ENCODE measurements at regions not wholly inside any gene's neighbourhood (a gene's known extent, or its start where the extent isn't known, plus 50 kb on each side); places are given as distances from the start of the nearest gene placed in this dataset.

- DNase-seq (ENCODE audit: low read depth) = no peak
Observed at GRCh38 chr1:221104596-221104995, 225.4 kb downstream of the HLX start.

DNA sequence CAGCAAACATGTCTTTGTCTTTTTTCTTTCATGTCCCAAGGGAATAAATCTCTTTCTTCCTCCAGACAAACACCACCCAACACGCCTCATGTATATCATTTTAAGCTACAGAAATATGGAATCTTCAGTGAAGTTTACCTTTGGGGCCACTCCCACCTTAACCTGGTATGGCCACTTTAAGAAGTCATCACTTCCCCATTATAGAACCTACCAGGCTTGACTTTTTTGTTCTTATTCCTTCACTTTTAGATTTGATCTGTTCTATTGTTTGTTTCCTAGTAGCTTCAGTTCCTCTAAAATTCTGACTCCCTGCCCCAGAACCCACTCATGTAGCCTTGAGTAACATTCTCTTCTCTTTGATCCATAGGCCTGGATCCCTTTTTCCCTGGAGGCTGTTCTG lies 226.3 kb downstream of the HLX start:
- no peak for DNase-seq (ENCODE audit: low read depth)

GRCh38 chr1:221106616-221107015 lies 227.4 kb downstream of the HLX start:
- DNase-seq (ENCODE audit: low read depth) = no peak

DNA sequence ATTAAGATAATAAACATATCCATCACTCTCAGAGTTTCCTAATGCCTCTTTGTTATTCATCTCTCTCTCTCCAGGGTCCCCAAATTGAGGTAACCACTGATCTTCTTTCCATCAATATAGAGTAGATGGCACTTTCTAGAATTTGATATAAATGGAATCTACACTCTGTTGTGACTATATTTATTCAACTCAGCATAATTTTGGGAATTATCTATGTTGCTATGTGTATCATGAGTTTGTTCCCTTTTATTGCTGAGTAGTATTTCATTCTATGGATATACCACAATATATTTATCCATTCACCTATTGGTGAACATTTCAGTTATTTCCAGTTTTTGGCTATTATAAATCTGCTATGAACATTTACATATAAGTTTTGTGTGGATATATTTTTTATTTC lies 230.7 kb downstream of the HLX start:
- no peak for DNase-seq (ENCODE audit: low read depth)

GRCh38 chr1:221117133-221117532 lies 237.9 kb downstream of the HLX start:
- DNase-seq (ENCODE audit: low read depth) = no peak

- peak; percentile 69 for DNase-seq (ENCODE audit: low read depth)
Observed at GRCh38 chr1:221117548-221117951, 238.3 kb downstream of the HLX start.

DNA sequence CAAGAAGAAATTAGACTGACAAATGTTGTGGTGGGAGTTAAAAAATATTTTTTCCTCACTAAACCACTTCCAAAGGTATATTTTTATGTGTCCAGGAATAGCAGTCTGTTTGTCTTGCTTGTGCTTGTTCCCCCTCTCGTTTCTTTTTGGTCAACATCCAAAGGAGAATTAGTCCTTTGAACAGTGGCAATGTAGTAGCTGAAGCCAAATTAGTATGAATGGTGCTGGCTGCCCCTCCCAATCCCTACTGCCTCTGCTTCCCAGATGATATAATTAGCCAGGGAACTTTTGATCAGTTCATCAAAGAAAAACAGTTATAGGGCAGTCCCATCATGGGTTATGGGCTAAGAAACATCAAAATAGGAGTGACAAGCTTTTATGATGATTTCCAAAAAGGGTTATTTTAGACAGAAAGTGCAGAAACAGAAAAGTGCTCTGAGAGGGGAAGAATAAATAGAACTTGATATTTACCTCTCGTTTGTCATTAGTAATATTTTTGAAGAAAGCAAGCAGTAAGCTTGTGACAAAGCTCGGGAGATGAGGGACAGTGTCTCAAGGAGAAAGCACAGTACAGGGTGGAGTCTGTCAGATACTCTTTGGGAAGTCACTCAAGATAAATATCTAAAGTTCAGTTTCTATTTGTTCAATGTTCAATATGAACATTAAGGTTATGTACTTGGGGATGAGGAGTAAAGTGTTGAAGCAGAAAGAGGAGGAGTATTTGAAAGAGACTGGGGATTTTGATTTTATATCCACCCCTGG lies 239.1 kb downstream of the HLX start:
- DNase-seq (ENCODE audit: low read depth) = no peak

GRCh38 chr1:221118938-221119320 lies 239.7 kb downstream of the HLX start:
- DNase-seq (ENCODE audit: low read depth) = no peak

- no peak for DNase-seq (ENCODE audit: low read depth)
Observed at GRCh38 chr1:221122501-221122900, 243.3 kb downstream of the HLX start.

DNA sequence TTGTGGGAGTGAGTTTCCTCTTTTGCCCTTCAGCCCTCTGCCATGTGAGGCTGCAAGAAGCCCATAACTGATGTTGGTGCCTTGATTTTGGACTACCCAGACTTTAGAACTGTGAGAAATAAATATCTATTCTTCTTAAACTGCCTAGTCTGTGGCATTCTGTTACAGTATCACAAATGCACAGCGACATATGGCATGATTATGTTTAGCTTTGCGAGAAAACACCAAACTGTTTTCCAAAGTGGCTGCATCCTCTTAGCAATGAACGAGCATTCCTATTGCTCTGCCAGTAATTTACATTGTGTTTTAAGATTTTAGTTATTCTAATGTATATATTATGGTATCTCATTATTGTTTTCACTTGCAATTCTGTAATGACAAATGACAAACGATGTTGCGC lies 246.7 kb downstream of the HLX start:
- DNase-seq (ENCODE audit: low read depth) = no peak

DNA sequence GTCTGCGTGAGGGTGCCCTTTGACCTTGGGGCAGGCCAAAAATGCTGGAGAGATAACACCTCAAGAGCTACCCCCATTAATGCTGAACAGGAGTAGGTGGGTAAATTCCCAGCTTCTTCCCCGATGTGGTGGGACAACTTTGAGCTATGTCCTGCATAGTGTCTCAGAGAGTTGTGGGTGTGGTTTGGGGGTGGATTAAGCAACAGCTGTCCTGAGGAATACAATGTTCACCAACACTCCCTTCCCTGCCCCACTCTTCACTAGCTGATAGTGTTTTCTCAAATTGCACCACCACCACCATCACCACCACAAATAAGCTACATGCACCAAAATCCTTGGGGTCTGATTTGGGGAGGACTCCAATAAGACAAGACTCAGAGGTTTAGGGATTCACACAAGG lies 258.4 kb downstream of the HLX start:
- peak; percentile 61 for DNase-seq (ENCODE audit: low read depth)

GRCh38 chr1:221138516-221138915 lies 259.3 kb downstream of the HLX start:
- DNase-seq (ENCODE audit: low read depth) = no peak

DNA sequence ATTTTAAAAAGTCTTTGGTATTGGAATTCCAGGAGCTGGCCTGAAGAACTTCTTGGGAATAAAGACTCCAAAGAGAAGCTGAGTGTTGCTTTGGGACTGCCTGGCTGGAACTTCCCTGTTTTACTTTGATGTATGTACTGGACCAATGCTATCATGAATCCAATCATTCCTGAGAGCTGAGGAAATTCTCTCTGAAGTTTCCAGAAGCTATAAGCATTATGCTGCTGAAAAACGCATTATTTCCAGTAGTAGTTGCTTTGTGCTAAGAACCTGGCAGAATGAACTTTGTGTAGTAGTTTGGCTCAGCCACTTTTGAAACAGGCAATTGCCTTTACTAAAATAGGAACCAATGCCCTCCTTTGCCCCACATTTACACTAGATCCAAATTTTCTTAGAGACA lies 260.7 kb downstream of the HLX start:
- no peak for DNase-seq (ENCODE audit: low read depth)

- DNase-seq (ENCODE audit: low read depth) = no peak
Observed at GRCh38 chr1:221141096-221141495, 261.9 kb downstream of the HLX start.

GRCh38 chr1:221141606-221142285 lies 262.5 kb downstream of the HLX start:
- DNase-seq (ENCODE audit: low read depth) = no peak

- DNase-seq (ENCODE audit: low read depth) = no peak
Observed at GRCh38 chr1:221148660-221149059, 269.4 kb downstream of the HLX start.

DNA sequence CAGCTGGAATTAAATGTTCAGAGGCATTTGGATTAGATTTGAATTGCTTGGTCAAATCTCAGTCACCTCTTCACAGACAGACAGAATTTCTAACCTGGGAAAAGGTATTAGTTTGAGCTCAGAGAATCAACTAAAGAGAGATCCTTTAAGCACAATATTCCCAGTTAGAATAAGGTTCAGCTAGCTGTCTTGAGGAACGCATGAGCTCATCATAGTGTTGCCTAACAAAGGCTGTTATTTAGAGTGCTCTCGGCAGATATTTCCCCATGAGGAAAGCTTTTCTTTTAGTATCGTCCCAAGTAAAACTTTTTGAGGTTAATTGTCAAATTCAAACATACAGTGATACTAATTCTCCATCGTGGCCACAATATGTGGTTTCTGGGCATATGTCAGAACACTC lies 269.9 kb downstream of the HLX start:
- DNase-seq (ENCODE audit: low read depth) = peak; percentile 85

DNA sequence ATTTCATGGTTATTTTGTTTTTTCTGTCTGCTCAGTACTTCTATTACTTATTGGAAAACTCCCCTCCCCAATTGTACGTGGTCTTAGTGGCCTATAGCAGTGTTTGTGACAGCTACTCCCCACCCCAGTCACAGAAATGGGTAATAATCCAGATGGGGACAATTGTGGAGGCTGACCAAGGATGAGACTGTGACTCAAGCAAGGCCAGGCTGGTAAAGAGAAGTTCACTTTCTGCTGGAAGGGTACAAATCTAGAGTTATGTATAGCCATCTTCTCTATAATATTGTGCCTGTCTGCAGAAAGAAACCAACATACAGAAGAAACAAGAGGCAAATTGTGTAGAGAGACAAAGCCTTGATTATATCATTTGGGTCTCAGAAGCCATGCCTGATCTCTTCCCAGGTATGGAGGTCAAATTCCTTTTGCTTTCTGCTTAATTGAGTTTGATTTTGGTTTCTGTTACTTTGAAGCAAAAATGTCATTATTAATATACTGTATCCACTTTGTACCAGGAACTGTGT lies 270.4 kb downstream of the HLX start:
- no peak for DNase-seq (ENCODE audit: low read depth)

GRCh38 chr1:221150996-221151395 lies 271.8 kb downstream of the HLX start:
- peak; percentile 38 for DNase-seq (ENCODE audit: low read depth)

- no peak for DNase-seq (ENCODE audit: low read depth)
Observed at GRCh38 chr1:221154932-221155331, 275.7 kb downstream of the HLX start.

GRCh38 chr1:221157026-221157761 lies 278.0 kb downstream of the HLX start:
- no peak for DNase-seq (ENCODE audit: low read depth)

DNA sequence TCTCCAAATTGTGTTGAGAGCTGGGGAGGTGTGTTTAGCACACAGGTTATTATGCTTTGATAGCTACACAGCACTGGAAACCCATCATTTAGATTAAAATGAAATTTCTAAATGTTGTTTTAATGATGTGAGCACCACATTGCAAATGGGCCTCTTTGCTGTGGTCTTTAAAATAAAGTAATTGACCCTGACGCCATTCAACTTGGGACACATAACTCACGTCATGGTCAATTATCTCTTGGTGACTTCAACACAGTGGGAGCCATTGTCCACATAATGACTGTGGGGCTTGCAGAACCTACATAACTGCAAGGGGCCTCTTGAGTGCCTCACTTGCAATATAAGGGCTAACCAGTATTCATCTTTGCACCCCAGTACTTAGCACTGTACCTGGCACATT lies 280.4 kb downstream of the HLX start:
- no peak for DNase-seq (ENCODE audit: low read depth)

- DNase-seq (ENCODE audit: low read depth) = no peak
Observed at GRCh38 chr1:221161571-221162041, 282.4 kb downstream of the HLX start.
